SK-N-MC (cell line): ENCODE measurements at regions not wholly inside any gene's neighbourhood (a gene's known extent, or its start where the extent isn't known, plus 50 kb on each side); places are given as distances from the start of the nearest gene placed in this dataset.

Source experiments
- DNase-seq: peaks from one replicate; pipeline ENCODE4 v3.0.0-alpha.2; 2011; ENCODE audit warnings: low read depth, low spot score
- H3K27ac ChIP-seq: fragments of 200-600 bp; sonication (generic); 2 replicates; pipeline ENCODE4 v1.5.1; 2016; ENCODE audit warnings: mixed run types
- H3K36me3 ChIP-seq: fragments of 200-600 bp; sonication (generic); 2 replicates; pipeline ENCODE4 v1.6.1; 2017; ENCODE audit warnings: antibody characterized with exemption, low read length, mixed read lengths; ENCODE audit not compliant: insufficient read depth
- H3K4me3 ChIP-seq: fragments of 200-600 bp; sonication (generic); 2 replicates; pipeline ENCODE4 v1.5.1; 2016
- H3K9ac ChIP-seq: fragments of 200-600 bp; sonication (generic); 2 replicates; pipeline ENCODE4 v1.8.0; 2017; ENCODE audit warnings: mixed run types, mixed read lengths; ENCODE audit not compliant: insufficient read length
- H3K9me3 ChIP-seq: fragments of 200-600 bp; sonication (generic); 2 replicates; pipeline ENCODE4 v1.6.1; 2017; ENCODE audit warnings: low read depth, mild to moderate bottlenecking, antibody characterized with exemption, low read length, moderate library complexity, mixed read lengths
- EZH2 ChIP-seq: fragments of 200-600 bp; sonication (generic); IDR thresholded peaks from one replicate; pipeline ENCODE4 v1.6.1; 2017; ENCODE audit warnings: antibody characterized with exemption
- FOXP2 ChIP-seq: optimal IDR thresholded peaks from 2 replicates; pipeline ENCODE3; 2011; ENCODE audit warnings: mild to moderate bottlenecking, moderate library complexity; ENCODE audit not compliant: insufficient read depth; ENCODE audit errors: extremely low read length, control extremely low read depth
- POLR2AphosphoS5 ChIP-seq: IDR thresholded peaks from 2 replicates; pipeline ENCODE4 v1.6.1; 2012; ENCODE audit warnings: mild to moderate bottlenecking, low read depth, low read length, borderline replicate concordance

DNA sequence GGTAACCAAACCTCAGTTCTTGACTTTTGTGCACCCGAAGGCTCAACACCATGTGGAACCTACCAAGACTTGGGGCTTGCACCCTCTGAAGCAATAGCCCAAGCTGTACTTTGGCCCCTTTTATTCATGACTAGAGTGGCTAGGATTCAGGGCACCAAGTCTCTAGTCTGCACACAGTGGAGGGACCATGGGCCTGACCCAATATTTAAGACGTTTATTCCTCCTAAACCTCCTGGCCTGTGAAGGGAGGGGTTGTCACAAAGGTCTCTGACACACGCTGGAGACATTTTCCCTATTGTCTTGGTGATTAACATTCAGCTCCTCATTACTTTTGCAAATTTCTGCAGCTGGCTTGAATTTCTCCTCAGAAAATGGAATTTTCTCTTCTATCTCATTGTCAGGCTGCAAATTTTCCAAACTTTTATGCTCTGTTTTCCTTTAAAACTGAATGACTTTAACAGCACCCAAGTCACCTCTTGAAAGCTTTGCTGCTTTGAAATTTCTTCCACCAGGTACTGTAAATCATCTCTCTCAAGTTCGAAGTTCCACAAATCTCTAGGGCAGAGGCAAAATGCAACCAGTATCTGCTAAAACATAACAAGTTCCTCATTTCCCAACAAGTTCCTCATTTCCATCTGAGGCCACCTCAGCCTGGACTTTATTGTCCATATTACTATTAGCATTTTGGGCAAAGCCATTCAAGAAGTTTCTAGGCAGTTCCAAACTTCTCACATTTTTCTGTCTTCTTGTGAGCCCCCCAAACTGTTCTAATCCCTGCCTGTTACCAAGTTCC, 481.4 kb upstream of the BTBD3 start:
- no peak overlapping the region for H3K9ac ChIP-seq
- no peak for TF ChIP-seq FOXP2
- TF ChIP-seq POLR2AphosphoS5: no peak
- TF ChIP-seq EZH2: no peak
- H3K9me3 ChIP-seq: no peaks in the 10 kb centered on the region
- H3K4me3 ChIP-seq: no peak overlapping the region
- H3K27ac ChIP-seq: no peak overlapping the region
- H3K36me3 ChIP-seq: no peaks in the 10 kb centered on the region
- DNase-seq: no peak

DNA sequence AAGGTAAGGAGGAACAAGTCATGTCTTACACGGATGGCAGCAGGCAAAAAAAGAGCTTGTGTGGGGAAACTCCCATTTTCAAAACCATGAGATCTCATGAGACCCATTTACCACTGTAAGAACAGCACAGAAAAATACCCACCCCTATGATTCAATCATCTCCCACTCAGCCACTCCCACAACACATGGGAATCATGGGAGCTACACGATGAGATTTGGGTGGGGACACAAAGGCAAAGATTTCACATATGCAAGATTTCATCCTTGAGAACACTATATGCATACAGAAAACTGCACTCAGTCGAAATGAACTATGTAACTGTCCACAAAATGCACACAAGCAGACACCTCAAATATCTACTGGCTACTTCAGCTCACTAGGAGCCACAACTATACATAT, 480.6 kb upstream of the BTBD3 start:
- no peaks in the 10 kb centered on the region for H3K9me3 ChIP-seq
- H3K27ac ChIP-seq: no peak overlapping the region
- DNase-seq: no peak
- H3K4me3 ChIP-seq: no peak overlapping the region
- TF ChIP-seq EZH2: no peak
- TF ChIP-seq FOXP2: no peak
- TF ChIP-seq POLR2AphosphoS5: no peak
- no peak overlapping the region for H3K9ac ChIP-seq
- no peaks in the 10 kb centered on the region for H3K36me3 ChIP-seq

DNA sequence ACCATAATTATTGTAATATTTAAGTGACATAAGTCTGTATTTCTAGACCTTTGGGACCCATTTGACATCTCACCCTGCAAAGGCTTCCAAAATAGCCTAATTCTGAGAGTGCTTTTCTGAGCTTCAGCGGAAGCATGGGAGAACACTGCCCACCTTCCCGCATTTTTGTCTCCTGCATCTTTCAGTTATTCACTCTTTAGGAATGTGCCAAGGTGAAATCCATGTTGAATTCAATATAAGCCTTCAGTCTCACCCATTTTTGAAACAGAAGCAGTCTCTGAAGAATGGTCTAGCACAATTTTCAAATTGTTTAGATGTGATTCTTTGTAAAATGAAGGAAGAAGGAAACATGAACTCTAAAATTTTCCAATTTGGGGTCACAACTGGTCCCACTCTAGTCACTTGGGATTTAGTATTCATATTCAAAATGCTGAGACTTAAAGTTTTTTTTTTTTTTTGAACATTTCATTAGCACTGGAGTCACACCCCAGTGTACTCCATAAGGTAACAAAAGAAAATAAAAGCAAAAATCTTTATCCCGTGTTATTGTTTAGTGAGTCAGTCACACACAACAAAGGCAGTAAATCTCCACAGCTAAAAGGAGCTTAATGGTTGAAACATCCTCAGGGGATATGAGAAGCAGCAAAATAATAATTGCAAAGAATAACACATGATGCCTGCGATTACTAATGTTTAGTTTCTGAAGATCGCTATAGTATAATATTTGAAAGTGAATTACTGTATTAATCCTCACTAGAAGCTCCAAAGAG, 479.9 kb upstream of the BTBD3 start:
- H3K36me3 ChIP-seq: no peaks in the 10 kb centered on the region
- H3K4me3 ChIP-seq: no peak overlapping the region
- DNase-seq: no peak
- no peak overlapping the region for H3K9ac ChIP-seq
- H3K27ac ChIP-seq: no peak overlapping the region
- H3K9me3 ChIP-seq: no peaks in the 10 kb centered on the region
- TF ChIP-seq POLR2AphosphoS5 (no peak), FOXP2 (no peak), EZH2 (no peak)

DNA sequence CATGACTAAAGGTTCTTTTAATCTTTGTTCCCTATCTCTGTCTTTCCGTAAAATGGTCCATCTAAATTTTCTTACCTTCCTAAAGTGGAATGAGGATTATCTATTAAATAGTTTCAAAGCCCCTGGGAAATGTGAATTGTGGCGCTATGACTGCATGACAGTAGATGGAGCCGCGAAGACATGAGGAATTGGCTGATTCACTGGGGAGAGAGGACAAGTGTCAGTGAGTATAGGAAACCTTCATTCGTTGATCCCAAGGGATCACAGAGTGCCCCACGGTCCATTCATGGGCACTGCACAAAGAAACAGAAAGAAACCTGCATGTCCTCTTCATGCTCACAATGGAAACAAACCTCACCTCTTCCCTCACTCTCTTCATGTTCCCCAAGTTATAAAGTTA, 479.3 kb upstream of the BTBD3 start:
- no peak for TF ChIP-seq POLR2AphosphoS5
- TF ChIP-seq EZH2: no peak
- no peak for TF ChIP-seq FOXP2
- Histone ChIP-seq H3K9me3 (no peaks in the 10 kb centered on the region), H3K9ac (no peak overlapping the region), H3K36me3 (no peaks in the 10 kb centered on the region), H3K4me3 (no peak overlapping the region), H3K27ac (no peak overlapping the region)
- DNase-seq: no peak

DNA sequence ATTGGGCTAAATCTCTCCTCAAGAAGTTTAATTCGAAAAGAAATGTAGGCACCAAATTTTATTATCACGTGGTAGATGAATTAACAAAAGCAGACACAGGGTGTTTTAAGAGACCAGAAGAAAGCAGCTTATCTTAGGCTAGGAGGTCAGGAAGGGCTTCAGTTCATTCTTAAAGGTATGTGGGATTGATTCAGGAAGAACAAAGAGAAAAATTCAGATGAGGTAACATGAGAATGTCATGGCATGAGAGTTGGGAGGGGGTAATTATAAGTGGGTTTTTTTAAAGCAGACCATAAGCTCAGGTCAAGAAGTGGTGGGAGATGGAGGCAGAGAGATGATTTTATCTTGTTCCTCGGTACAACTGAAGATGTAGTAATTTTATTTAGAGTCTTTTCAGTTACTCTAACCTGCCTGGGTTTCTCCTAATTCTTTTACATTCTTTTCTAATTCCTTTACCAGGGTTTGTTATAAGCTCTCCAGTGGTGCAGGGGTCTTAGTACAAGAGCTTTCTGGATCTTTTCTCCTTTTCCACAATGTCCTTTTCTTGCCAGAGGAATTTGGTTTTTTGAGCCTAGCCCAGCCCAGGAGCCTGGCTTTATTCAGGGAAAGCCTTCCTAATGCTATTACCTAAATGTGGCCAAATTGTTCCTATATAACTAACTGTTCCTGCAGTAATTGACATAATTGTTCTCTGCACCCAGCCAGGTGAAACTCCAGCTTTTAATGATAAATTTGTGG, 474.1 kb upstream of the BTBD3 start:
- H3K9me3 ChIP-seq: no peaks in the 10 kb centered on the region
- no peak overlapping the region for H3K4me3 ChIP-seq
- no peak for DNase-seq
- H3K36me3 ChIP-seq: no peaks in the 10 kb centered on the region
- no peak overlapping the region for H3K9ac ChIP-seq
- no peak overlapping the region for H3K27ac ChIP-seq
- TF ChIP-seq EZH2: no peak
- TF ChIP-seq POLR2AphosphoS5: no peak
- no peak for TF ChIP-seq FOXP2

DNA sequence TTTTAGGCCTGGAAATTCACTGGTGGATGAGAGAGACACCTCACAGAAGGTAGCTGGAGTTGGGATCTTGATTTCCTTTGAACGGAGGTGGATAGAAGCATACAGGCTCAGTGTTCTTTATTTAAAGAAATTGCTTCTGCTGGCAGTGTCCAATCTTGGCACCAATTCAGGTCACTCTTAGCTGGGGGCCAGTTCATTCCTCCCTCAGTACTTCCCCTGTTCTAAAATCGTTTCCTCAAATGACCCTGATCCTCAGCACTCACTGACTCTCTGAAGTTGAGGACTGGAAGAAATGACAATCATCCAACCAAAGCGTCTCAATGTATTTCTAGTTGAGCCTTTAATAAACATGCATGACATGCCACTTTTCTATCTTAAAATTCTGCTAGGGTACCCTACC, 472.5 kb upstream of the BTBD3 start:
- no peak overlapping the region for H3K4me3 ChIP-seq
- no peaks in the 10 kb centered on the region for H3K36me3 ChIP-seq
- H3K9me3 ChIP-seq: no peaks in the 10 kb centered on the region
- no peak for DNase-seq
- H3K27ac ChIP-seq: no peak overlapping the region
- H3K9ac ChIP-seq: no peak overlapping the region
- no peak for TF ChIP-seq POLR2AphosphoS5
- no peak for TF ChIP-seq EZH2
- TF ChIP-seq FOXP2: no peak

DNA sequence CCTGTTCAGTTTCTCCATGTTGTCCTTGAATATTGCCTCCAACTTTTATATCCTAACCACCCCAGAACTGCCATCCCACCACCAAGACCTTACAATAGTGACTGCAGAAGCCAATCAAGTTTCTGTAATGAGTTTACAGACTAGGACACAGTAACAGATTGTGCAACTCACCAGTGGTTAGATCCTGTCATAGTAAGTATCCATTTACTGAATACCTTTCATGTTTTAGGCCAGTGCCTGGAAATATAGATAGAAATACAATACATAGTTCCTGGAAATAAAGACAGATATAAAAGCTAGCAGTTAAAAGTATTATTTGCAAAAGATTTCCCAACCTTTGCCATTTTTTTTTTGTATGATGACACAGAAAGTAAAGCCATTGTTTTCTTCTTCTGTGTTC, 471.8 kb upstream of the BTBD3 start:
- Histone ChIP-seq H3K36me3 (no peaks in the 10 kb centered on the region), H3K4me3 (no peak overlapping the region), H3K27ac (no peak overlapping the region), H3K9me3 (no peaks in the 10 kb centered on the region), H3K9ac (no peak overlapping the region)
- no peak for DNase-seq
- TF ChIP-seq POLR2AphosphoS5 (no peak), FOXP2 (no peak), EZH2 (no peak)

DNA sequence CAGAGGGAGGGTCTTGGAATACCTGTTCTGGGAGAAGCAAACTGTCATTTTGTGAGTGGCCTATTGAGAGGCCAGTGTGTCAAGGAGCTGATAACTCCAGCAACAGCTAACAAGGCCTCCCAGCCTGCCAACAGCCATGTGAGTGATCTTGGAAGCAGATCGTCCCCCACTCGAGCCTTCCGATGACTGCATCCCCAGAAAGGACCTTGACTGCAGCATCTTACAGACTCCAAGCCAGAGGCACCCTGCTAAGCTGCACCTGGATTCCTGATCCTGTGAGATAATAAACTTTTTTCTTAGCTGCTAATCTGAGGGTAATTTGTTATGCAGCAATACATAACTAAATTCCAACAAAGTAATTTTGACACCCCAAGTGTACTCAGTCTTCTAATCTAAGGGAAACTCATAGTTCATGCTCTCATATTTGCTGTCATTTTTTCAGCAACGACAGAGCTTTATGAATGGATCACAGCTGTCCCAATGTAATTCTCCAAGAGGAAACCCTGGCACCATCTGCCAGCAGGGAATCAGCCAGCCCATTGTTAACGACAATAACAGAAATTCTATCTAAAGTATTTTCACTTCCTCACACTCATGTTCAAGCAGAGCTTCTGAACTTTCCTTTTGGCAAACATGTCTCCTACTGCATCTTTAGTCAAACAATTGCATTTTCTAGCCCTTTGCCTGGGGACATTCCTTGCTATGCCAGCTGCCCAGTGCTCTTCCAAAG, 470.2 kb upstream of the BTBD3 start:
- Histone ChIP-seq H3K9ac (no peak overlapping the region), H3K36me3 (no peaks in the 10 kb centered on the region), H3K9me3 (no peaks in the 10 kb centered on the region), H3K27ac (no peak overlapping the region), H3K4me3 (no peak overlapping the region)
- no peak for TF ChIP-seq EZH2
- no peak for TF ChIP-seq POLR2AphosphoS5
- no peak for TF ChIP-seq FOXP2
- DNase-seq: no peak
